ENCODE measurements at regions not wholly inside any gene's neighbourhood (a gene's known extent, or its start where the extent isn't known, plus 50 kb on each side); places are given as distances from the start of the nearest gene placed in this dataset.
"Not testable (repeated sequence)": the region's sequence is repeated elsewhere in the genome, so short reads cannot be mapped to it uniquely, and the experiment has no call there.

GRCh38 chr1:173377266-173377665, 99.9 kb upstream of the PRDX6 start:
- intact Hi-C loops (cut with DNase I; ENCODE audit: low total_unique reads): no loop called here
- no peak for TF ChIP-seq POLR2AphosphoS5 (IDR thresholded peaks at IDR 0.05)
- TF ChIP-seq CTCF (IDR thresholded peaks at IDR 0.05): no peak
- TF ChIP-seq POLR2A (IDR thresholded peaks at IDR 0.05): no peak

GRCh38 chr1:173383351-173383750, 93.8 kb upstream of the PRDX6 start:
- Histone ChIP-seq H3K36me3 (no peaks in the 10 kb centered on the region), H3K4me3 (no peak overlapping the region), H3K27me3 (no peaks in the 10 kb centered on the region), H3K9me3 (no peaks in the 10 kb centered on the region), H3K27ac (no peak overlapping the region), H3K4me1 (no peaks in the 10 kb centered on the region)
- intact Hi-C loops (cut with DNase I; ENCODE audit: low total_unique reads): no loop called here
- DNase-seq (ENCODE audit: low spot score in 2 of 2): no peak
- TF ChIP-seq POLR2A (IDR thresholded peaks at IDR 0.05): no peak
- no peak for TF ChIP-seq CTCF (IDR thresholded peaks at IDR 0.05)
- TF ChIP-seq POLR2AphosphoS5 (IDR thresholded peaks at IDR 0.05): no peak

More at GRCh38 chr1:173377266-173377665, 99.9 kb upstream of the PRDX6 start:
- no peak overlapping the region for H3K27ac ChIP-seq
- no peak overlapping the region for H3K4me3 ChIP-seq
- no peak for DNase-seq (ENCODE audit: low spot score in 2 of 2)
- H3K27me3 ChIP-seq: no peaks in the 10 kb centered on the region
- no peaks in the 10 kb centered on the region for H3K4me1 ChIP-seq
- peaks cover 9 to 19% of the 10 kb centered on the region in 2 donors for H3K9me3 ChIP-seq
- no peaks in the 10 kb centered on the region for H3K36me3 ChIP-seq

- intact Hi-C loops (cut with DNase I; ENCODE audit: low total_unique reads): no loop called here
- TF ChIP-seq POLR2A (IDR thresholded peaks at IDR 0.05): no peak
- no peak for TF ChIP-seq POLR2AphosphoS5 (IDR thresholded peaks at IDR 0.05)
- TF ChIP-seq CTCF (IDR thresholded peaks at IDR 0.05): no peak
These were observed 88.8 kb upstream of the PRDX6 start for GRCh38 chr1:173388352-173388751.

GRCh38 chr1:173392895-173393658, 84.1 kb upstream of the PRDX6 start:
- H3K27ac ChIP-seq: no peak overlapping the region
- H3K4me1 ChIP-seq: no peaks in the 10 kb centered on the region
- no peak overlapping the region for H3K4me3 ChIP-seq
- TF ChIP-seq POLR2AphosphoS5 (IDR thresholded peaks at IDR 0.05): no peak
- TF ChIP-seq CTCF (IDR thresholded peaks at IDR 0.05): no peak
- TF ChIP-seq POLR2A (IDR thresholded peaks at IDR 0.05): no peak
- H3K9me3 ChIP-seq: no peaks in the 10 kb centered on the region
- intact Hi-C loops (cut with DNase I; ENCODE audit: low total_unique reads): no loop called here
- H3K36me3 ChIP-seq: no peaks in the 10 kb centered on the region
- no peak for DNase-seq (ENCODE audit: low spot score in 2 of 2)
- no peaks in the 10 kb centered on the region for H3K27me3 ChIP-seq

More at GRCh38 chr1:173388352-173388751, 88.8 kb upstream of the PRDX6 start:
- Histone ChIP-seq H3K27me3 (no peaks in the 10 kb centered on the region), H3K4me3 (no peak overlapping the region), H3K4me1 (no peaks in the 10 kb centered on the region), H3K36me3 (no peaks in the 10 kb centered on the region), H3K9me3 (no peaks in the 10 kb centered on the region), H3K27ac (no peak overlapping the region)
- no peak for DNase-seq (ENCODE audit: low spot score in 2 of 2)

- Histone ChIP-seq H3K36me3 (no peaks in the 10 kb centered on the region), H3K27ac (no peak overlapping the region), H3K27me3 (no peaks in the 10 kb centered on the region), H3K9me3 (no peaks in the 10 kb centered on the region), H3K4me1 (no peaks in the 10 kb centered on the region), H3K4me3 (no peak overlapping the region)
- no peak for TF ChIP-seq POLR2A (IDR thresholded peaks at IDR 0.05)
- TF ChIP-seq POLR2AphosphoS5 (IDR thresholded peaks at IDR 0.05): no peak
- no peak for TF ChIP-seq CTCF (IDR thresholded peaks at IDR 0.05)
- intact Hi-C loops (cut with DNase I; ENCODE audit: low total_unique reads): no loop called here
- no peak for DNase-seq (ENCODE audit: low spot score in 2 of 2)
These were observed 83.5 kb upstream of the PRDX6 start for GRCh38 chr1:173393659-173394000.

GRCh38 chr1:173394813-173395212, 82.3 kb upstream of the PRDX6 start:
- H3K27ac ChIP-seq; DNase-seq (ENCODE audit: low spot score in 2 of 2); H3K4me3 ChIP-seq; intact Hi-C loops (cut with DNase I; ENCODE audit: low total_unique reads); H3K27me3 ChIP-seq; H3K4me1 ChIP-seq; H3K36me3 ChIP-seq; H3K9me3 ChIP-seq: not testable (repeated sequence)
